B cell (primary cell): ENCODE measurements at regions not wholly inside any gene's neighbourhood (a gene's known extent, or its start where the extent isn't known, plus 50 kb on each side); places are given as distances from the start of the nearest gene placed in this dataset.

Source experiments
- ATAC-seq: fragments of 200-7000 bp; cut with Tn5 transposase; one replicate; pipeline ENCODE4 v1.10.0; 2021; ENCODE audit warnings: low read depth, mild to moderate bottlenecking, moderate number of reproducible peaks, moderate library complexity
- CTCF ChIA-PET: fragments of 350-600 bp; sonication (Branson Sonifier 250); formaldehyde crosslinking; loops from one replicate; lab custom pipeline; 2021; ENCODE audit warnings: antibody characterized with exemption, inconsistent platforms; lab: Charles Lee
- POLR2A ChIA-PET: fragments of 350-600 bp; sonication (Branson Sonifier 250); formaldehyde crosslinking; loops from one replicate; lab custom pipeline; 2021; ENCODE audit warnings: antibody characterized with exemption; lab: Charles Lee
- DNase-seq: peaks from one replicate; pipeline ENCODE4 v3.0.0; 2013
- H2AFZ ChIP-seq: 2 replicates; pipeline ENCODE4 v1.6.1; 2012; ENCODE audit warnings: mild to moderate bottlenecking, low read depth, low read length; ENCODE audit not compliant: insufficient read depth, poor library complexity, severe bottlenecking
- H3K27ac ChIP-seq, 2 donors: 1 replicate in 1 of 2; 2 replicates in 1 of 2; pipeline ENCODE4 v1.5.1; 2012 to 2013; ENCODE audit warnings: low read length in 2 of 2, mild to moderate bottlenecking in 2 of 2, moderate library complexity in 1 of 2
- H3K27me3 ChIP-seq, 4 experiments: fragments of 200-600 bp in 1 of 4; sonication (generic) in 1 of 4; replicated peaks in 1 of 4; 1 replicate in 2 of 4; 2 replicates in 2 of 4; pipeline versions ENCODE4 v1.6.1 to v1.7.0; 2013 to 2016; ENCODE audit warnings: low read length in 3 of 4, mild to moderate bottlenecking in 2 of 4, mixed read lengths in 1 of 4, moderate library complexity in 1 of 4; ENCODE audit not compliant: insufficient read depth in 4 of 4, control insufficient read depth in 3 of 4; ENCODE audit errors: control extremely low read depth in 1 of 4
- H3K36me3 ChIP-seq, 2 experiments: replicated peaks in 1 of 2; 1 replicate in 1 of 2; 2 replicates in 1 of 2; pipeline versions ENCODE4 v1.6.1 to v1.7.1; 2013; ENCODE audit warnings: low read length in 1 of 2; ENCODE audit not compliant: insufficient read depth in 2 of 2, control insufficient read depth in 1 of 2; ENCODE audit errors: control extremely low read depth in 1 of 2, extremely low read depth in 1 of 2
- H3K4me1 ChIP-seq, 2 donors: fragments of 200-600 bp in 1 of 2; sonication (generic) in 1 of 2; 1 replicate in 1 of 2; 2 replicates in 1 of 2; pipeline versions ENCODE4 v1.5.1 to v1.6.1; 2013 to 2017; ENCODE audit warnings: low read length in 2 of 2; ENCODE audit not compliant: control insufficient read depth in 2 of 2, insufficient read depth in 2 of 2
- H3K4me2 ChIP-seq: replicated peaks from 2 replicates; pipeline ENCODE3; 2012; ENCODE audit warnings: mild to moderate bottlenecking, low read depth, low read length; ENCODE audit not compliant: poor library complexity, severe bottlenecking
- H3K4me3 ChIP-seq, 5 experiments: fragments of 200-600 bp in 1 of 5; sonication (generic) in 1 of 5; 1 replicate in 3 of 5; 2 replicates in 2 of 5; pipeline versions ENCODE4 v1.5.1 to v1.7.0; 2011 to 2016; ENCODE audit warnings: low read length in 4 of 5, mild to moderate bottlenecking in 4 of 5, low read depth in 2 of 5, control low read depth in 1 of 5, moderate library complexity in 1 of 5; ENCODE audit not compliant: insufficient read depth in 1 of 5; ENCODE audit errors: control extremely low read depth in 1 of 5, extremely low read depth in 1 of 5
- H3K79me2 ChIP-seq: fragments of 200-600 bp; sonication (generic); one replicate; pipeline ENCODE4 v1.6.0; 2016; ENCODE audit warnings: low read length; ENCODE audit not compliant: control insufficient read depth, insufficient read depth
- H3K9ac ChIP-seq: fragments of 200-600 bp; sonication (generic); 2 replicates; pipeline ENCODE4 v1.6.1; 2017; ENCODE audit warnings: mild to moderate bottlenecking, low read length, moderate library complexity
- H3K9me3 ChIP-seq, 3 donors: one replicate each; pipeline versions ENCODE4 v1.6.1 to v1.7.1; 2013; ENCODE audit warnings: low read length in 2 of 3; ENCODE audit not compliant: control insufficient read depth in 2 of 3, insufficient read depth in 1 of 3; ENCODE audit errors: control extremely low read depth in 1 of 3
- H4K20me1 ChIP-seq: 2 replicates; pipeline ENCODE4 v1.6.0; 2012; ENCODE audit warnings: mild to moderate bottlenecking, low read length; ENCODE audit not compliant: insufficient read depth, control insufficient read depth, poor library complexity, severe bottlenecking
- H3K27ac Mint-ChIP-seq: one replicate; pipeline ENCODE4 v1.8.0; 2021; ENCODE audit warnings: mixed read lengths
- H3K27me3 Mint-ChIP-seq: one replicate; pipeline ENCODE4 v1.8.0; 2021; ENCODE audit warnings: mixed read lengths
- H3K4me1 Mint-ChIP-seq: one replicate; pipeline ENCODE4 v1.8.0; 2021; ENCODE audit warnings: mixed read lengths
- H3K4me3 Mint-ChIP-seq: one replicate; pipeline ENCODE4 v1.8.0; 2021; ENCODE audit warnings: mixed read lengths
- H3K9me3 Mint-ChIP-seq: one replicate; pipeline ENCODE4 v1.8.0; 2022; ENCODE audit warnings: mixed read lengths; ENCODE audit not compliant: insufficient read depth
- CTCF ChIP-seq: fragments of 200-600 bp; IDR thresholded peaks from one replicate; pipeline ENCODE4 v1.8.0; 2022; ENCODE audit warnings: antibody characterized with exemption, mild to moderate bottlenecking
- EZH2 ChIP-seq: IDR thresholded peaks from 2 replicates; pipeline ENCODE4 v1.6.1; 2012; ENCODE audit warnings: borderline replicate concordance, low read depth, mild to moderate bottlenecking, moderate library complexity, low read length; ENCODE audit not compliant: insufficient read depth, poor library complexity, severe bottlenecking
- WGBS: methylation state at CpG from one replicate; pipeline ENCODE4 v1.1.5; 2013; ENCODE audit warnings: missing lambda C conversion rate; ENCODE audit not compliant: insufficient coverage; 5-methylcytosine and 5-hydroxymethylcytosine counted together
- intact Hi-C: fragments of 100-400 bp; cut with micrococcal nuclease; formaldehyde crosslinking; loops from one replicate; pipeline ENCODE4 v1.10.0; 2022

- H3K4me2 ChIP-seq: no peak overlapping the region
- ATAC-seq: no peak
- POLR2A ChIA-PET: no interaction called here
- H3K9ac ChIP-seq: no peak overlapping the region
- H4K20me1 ChIP-seq: no peaks in the 10 kb centered on the region
- no peaks in the 10 kb centered on the region for H3K27me3 Mint-ChIP-seq
- TF ChIP-seq EZH2 (no peak), CTCF (no peak)
- H3K27ac Mint-ChIP-seq: no peak overlapping the region
- H3K27ac ChIP-seq: no peak overlapping the region
- no peaks in the 10 kb centered on the region for H3K27me3 ChIP-seq
- H3K36me3 ChIP-seq: no peaks in the 10 kb centered on the region
- H3K9me3 ChIP-seq: peaks cover 0 to 2% (median 0%) of the 10 kb centered on the region in 3 donors
- H3K4me3 ChIP-seq: no peak overlapping the region
- no peaks in the 10 kb centered on the region for H3K9me3 Mint-ChIP-seq
- H3K79me2 ChIP-seq: no peaks in the 10 kb centered on the region
- CTCF ChIA-PET: no interaction called here
- no peaks in the 10 kb centered on the region for H3K4me1 Mint-ChIP-seq
- intact Hi-C loops: no loop called here
- H2AFZ ChIP-seq: no peak overlapping the region
- no peak for DNase-seq
- WGBS: 83% methylated on average over 1 of the region's 1 CpG
- no peaks in the 10 kb centered on the region for H3K4me1 ChIP-seq
- no peak overlapping the region for H3K4me3 Mint-ChIP-seq
These were observed 431.2 kb upstream of the SLC10A2 start for GRCh38 chr13:103497404-103497803.

- no peaks in the 10 kb centered on the region for H3K4me1 ChIP-seq
- no peaks in the 10 kb centered on the region for H4K20me1 ChIP-seq
- Mint-ChIP-seq H3K27me3 (no peaks in the 10 kb centered on the region), H3K4me3 (no peak overlapping the region), H3K9me3 (no peaks in the 10 kb centered on the region), H3K27ac (no peak overlapping the region), H3K4me1 (no peaks in the 10 kb centered on the region)
- no peak overlapping the region for H3K4me3 ChIP-seq
- H3K9ac ChIP-seq: no peak overlapping the region
- H3K4me2 ChIP-seq: no peak overlapping the region
- no peak for TF ChIP-seq CTCF
- no peak for TF ChIP-seq EZH2
- no peak overlapping the region for H2AFZ ChIP-seq
- DNase-seq (no peak), ATAC-seq (no peak)
- intact Hi-C loops: no loop called here
- ChIA-PET CTCF (no interaction called here), POLR2A (no interaction called here)
- no CpG with 5 or more reads among the region's 2 CpGs for WGBS
- H3K27me3 ChIP-seq: no peaks in the 10 kb centered on the region
- no peak overlapping the region for H3K27ac ChIP-seq
- H3K9me3 ChIP-seq: no peaks in the 10 kb centered on the region
- H3K36me3 ChIP-seq: no peaks in the 10 kb centered on the region
- H3K79me2 ChIP-seq: no peaks in the 10 kb centered on the region
These were observed 421.6 kb upstream of the SLC10A2 start for GRCh38 chr13:103487841-103488240.
